Fibroblast of peridontal ligament (primary cell): ENCODE measurements at regions not wholly inside any gene's neighbourhood (a gene's known extent, or its start where the extent isn't known, plus 50 kb on each side); places are given as distances from the start of the nearest gene placed in this dataset.

Source experiments
- DNase-seq: peaks from one replicate; pipeline ENCODE4 v3.0.0-alpha.2; 2010; ENCODE audit errors: extremely low read depth

DNA sequence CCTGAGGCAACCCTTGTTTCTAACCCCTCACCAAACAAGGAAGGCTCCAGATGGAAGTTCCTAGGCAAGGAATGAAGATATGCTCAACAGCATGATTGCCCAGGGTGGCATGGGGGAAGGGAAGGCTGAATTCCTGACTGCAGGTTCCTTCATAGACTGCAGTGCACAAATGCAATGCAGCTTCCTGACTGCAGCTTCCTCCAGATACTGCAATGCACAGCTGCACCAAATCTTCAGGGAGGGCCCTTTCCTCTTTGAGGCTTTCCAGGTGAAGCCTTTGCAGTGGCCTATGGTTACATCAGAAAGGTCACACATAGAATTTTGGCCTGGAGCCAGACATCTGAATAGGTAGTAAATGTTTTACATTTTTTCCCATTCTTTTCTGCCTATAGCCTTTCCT, 58.8 kb upstream of the DYNAP start:
- no peak for DNase-seq

GRCh38 chr18:54532962-54533361, 58.1 kb upstream of the DYNAP start:
- DNase-seq: no peak
